Amygdala (tissue), 56 donors: ENCODE measurements at regions not wholly inside any gene's neighbourhood (a gene's known extent, or its start where the extent isn't known, plus 50 kb on each side); places are given as distances from the start of the nearest gene placed in this dataset.
"Not testable (repeated sequence)": the region's sequence is repeated elsewhere in the genome, so short reads cannot be mapped to it uniquely, and the experiment has no call there.

Source experiments
- DNase-seq, 56 donors: peaks; one replicate each; lab custom pipeline; 2025; lab: John Stamatoyannopoulos, UW

DNA sequence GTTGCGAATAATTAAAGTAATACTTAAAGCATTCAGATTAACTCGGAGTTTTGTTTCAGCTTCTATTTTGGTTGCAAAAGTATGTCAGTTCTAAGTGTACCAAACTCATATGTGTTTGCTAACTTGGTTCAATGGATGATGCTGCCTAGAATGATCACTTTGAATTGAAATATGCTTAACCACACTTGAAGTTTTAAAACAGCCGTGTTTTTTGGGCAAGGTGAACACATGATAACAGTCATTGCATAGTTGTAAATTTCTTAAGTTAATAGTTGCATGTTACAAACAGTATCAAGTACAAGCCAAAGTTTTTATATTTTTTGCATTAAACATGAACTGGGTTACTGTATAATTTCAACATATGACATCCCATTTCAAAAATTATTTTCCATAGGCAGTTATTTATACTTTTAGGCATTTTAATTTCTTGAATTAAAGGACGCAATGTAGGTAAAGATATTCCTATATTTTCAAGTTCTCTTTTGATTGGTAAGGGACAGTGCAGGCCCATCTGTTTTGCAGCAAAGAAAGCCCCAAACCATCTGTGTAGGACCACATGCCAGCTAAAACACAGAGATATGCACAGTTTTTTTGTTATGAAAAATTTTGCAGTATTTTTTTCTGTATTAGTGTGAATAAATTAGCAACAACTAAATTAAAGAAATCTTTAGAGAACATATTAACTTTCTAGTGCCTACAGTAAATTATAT is 575.5 kb downstream of the PRKD1 start:
- no peak for DNase-seq

DNA sequence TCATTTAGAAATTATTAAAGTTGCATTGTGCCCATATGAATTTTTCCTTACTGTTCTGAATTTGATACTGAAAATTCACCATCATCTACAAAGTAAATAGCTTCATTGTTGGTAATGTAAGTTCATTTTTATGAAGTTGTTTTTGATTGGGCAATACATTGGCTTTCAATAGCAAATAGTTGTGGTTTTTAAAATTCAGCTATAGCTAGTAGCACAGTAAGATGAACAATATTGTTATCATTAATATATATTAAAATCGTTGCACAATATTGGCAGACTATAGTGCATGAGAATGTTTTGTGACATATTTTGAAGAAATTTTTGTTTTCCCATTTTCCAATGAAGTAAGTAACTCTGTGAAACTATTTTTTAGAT is 575.0 kb downstream of the PRKD1 start:
- no peak for DNase-seq

DNA sequence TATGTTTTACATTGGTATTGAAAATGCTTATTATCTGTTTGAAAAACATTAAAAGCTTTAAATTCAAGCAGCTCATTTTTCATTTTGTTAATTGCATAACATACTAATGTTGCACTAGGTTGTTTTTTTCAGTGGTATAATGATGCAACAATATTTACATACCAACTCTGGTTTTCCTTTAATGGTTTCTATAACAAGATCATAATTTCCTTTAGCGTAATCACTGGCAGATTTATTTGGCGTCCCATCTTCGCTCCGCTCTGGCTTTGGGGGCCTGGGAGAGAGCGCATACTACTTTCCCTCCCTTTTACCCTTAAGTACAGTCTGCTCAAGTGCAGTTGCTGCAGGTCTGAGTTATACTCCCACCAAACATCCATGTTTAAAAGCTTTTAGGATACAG is 574.1 kb downstream of the PRKD1 start:
- no peak for DNase-seq

GRCh38 chr14:29354486-29354885 is 573.2 kb downstream of the PRKD1 start:
- DNase-seq, result no peak

- DNase-seq, result no peak
Observed at GRCh38 chr14:29355331-29355730, 572.3 kb downstream of the PRKD1 start.

- DNase-seq, result no peak
Observed at GRCh38 chr14:29355846-29356245, 571.8 kb downstream of the PRKD1 start.

- DNase-seq, result no peak
Observed at GRCh38 chr14:29360656-29361055, 567.0 kb downstream of the PRKD1 start.

DNA sequence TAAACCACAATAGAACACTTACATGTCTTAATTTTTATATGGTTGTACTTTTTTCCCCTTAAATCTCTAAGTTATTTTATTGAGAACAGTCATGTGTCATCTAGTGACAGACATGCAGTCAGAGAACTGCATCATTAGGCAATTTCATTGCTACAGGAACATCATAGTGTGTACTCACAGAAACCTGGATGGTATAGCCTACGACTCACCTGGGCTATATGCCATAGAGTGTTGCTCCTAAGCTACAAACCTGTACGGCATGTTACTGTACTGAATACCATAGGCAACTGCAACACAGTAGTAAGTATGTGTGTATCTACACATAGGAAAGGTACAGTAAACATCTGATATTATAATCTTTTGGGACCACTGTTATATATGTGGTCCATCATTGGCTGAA is 557.6 kb downstream of the PRKD1 start:
- no peak for DNase-seq

- DNase-seq, result no peak
Observed at GRCh38 chr14:29376237-29376636, 551.4 kb downstream of the PRKD1 start.

- peak in 1 of 56 donors; percentile 1 for DNase-seq
Observed at GRCh38 chr14:29380826-29381225, 546.8 kb downstream of the PRKD1 start.

- no peak for DNase-seq
Observed at GRCh38 chr14:29388571-29388970, 539.1 kb downstream of the PRKD1 start.

DNA sequence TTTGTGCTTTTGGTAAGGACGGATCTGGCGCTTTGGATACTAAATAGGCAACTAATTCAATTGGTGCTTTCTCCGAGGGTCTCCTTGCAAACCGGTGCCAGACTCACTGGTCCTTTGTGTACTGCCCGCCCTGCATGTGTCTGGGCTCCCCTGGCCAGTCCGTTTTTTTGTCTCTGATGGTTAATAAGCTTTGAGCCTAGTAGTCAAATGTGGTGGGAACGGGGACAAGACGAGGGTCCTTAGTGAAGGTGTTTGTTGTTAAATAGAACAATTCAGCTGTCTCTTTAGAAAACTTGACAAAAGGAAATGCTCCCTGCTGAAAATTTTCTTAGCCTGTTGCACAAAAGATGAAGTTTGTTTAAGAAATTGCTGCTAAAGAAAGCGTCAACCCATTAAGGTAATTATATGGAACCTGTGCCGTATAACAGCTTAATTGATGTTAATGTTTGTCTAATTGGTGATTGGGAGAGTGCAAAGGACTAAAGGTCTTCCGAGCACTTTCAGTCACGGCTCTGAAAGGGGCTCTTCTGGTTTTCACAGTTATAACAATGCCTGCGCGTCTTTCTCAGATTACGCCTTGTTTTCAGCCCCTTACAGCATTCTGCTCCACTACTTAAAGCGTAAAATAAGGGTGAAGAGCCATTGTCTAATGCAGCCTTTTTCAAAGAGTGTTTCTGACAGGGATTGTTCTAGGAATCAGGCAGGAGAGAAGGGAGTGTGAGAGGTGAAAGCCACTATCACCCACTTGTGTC is 537.4 kb downstream of the PRKD1 start:
- peak in 2 of 56 donors; percentile 1 to 9 for DNase-seq

DNA sequence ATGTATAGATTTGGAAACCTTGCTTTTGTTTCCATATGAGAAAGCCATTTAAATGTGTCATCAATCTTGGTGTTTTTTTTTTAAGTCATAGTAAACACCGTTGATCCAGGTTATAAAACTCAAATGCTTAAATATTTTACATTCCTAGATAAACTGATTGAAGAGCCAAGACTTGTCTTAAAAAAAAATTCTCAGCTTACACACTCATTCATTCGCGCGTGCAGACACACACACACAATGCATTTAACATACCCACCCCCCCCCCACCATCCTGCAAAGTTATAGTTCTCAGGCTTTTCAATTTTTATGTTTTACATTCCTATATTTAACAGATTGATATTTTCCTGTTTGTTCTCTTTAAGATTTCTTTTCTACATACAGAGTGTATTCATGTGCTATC is 536.4 kb downstream of the PRKD1 start:
- no peak for DNase-seq

GRCh38 chr14:29391801-29392200 is 535.8 kb downstream of the PRKD1 start:
- no peak for DNase-seq

DNA sequence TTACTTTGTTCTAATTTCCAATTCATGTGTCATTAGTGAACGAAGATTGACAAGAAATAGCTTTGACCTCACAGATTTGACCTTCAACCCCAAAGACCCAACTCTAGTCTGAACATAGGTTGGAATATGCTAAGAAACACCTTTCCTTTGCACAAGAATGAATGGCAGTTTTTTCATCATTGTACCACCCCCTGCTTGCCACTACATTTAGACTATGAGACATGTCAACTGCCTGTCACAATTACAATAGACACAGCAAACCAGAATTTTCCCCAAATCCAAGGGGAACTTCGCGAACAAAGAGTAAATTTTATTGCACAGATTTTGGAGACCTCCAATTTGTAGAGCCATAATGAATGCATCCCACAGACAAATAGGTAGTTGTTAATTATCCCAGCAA is 535.4 kb downstream of the PRKD1 start:
- no peak for DNase-seq

DNA sequence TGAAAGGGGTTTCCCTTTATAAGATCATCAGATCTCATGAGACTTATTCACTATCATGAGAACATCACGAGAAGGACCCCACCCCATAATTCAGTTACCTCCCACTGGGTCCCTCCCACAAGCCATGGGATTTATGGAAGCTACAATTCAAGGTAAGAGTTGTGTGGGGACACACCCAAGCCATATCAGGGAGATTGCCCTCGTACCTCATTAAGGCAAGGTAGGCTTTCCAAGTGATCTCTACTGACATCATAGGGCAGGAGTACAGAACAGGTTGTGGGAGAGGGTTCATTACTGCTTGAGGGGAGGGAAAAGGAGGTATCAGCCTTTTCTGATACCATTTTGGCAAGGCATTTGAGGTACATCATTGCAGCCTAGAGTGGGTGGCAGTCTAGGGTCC is 524.6 kb downstream of the PRKD1 start:
- no peak for DNase-seq

GRCh38 chr14:29410581-29410980 is 517.1 kb downstream of the PRKD1 start:
- no peak for DNase-seq

DNA sequence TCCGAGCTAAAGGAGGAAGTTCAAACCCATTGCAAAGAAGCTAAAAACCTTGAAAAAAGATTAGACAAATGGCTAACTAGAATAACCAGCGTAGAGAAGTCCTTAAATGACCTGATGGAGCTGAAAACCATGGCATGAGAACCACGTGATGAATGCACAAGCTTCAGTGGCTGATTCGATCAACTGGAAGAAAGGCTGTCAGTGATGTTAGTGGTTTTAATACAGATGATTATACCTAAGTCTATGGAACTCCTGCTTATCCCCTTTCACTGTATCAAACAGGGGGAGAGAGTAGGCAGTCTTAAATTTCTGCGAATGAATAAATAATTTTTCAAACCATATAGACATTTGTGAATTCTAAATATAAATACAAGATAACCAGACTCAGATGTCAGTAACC is 512.7 kb downstream of the PRKD1 start:
- DNase-seq, result not testable (repeated sequence)

DNA sequence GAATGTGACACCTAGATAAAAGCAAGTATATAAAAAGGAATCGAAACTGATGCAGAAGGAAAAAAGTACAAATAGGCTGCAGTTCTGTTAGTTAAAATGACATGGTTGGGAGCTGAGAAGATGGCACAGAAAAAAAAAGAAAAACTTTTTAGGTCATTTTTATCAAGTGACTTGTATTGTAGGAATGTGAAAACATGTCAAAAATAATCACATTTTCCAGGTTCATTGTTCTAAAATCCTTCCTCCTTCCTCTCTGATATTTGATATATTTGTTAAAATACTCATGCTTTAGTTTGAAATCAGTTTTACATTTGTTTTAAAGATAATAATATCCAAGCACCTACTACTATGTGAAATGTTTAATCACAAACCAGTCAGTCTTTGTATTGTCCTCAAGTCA is 507.9 kb downstream of the PRKD1 start:
- no peak for DNase-seq

GRCh38 chr14:29421156-29421728 is 506.4 kb downstream of the PRKD1 start:
- DNase-seq, result no peak

DNA sequence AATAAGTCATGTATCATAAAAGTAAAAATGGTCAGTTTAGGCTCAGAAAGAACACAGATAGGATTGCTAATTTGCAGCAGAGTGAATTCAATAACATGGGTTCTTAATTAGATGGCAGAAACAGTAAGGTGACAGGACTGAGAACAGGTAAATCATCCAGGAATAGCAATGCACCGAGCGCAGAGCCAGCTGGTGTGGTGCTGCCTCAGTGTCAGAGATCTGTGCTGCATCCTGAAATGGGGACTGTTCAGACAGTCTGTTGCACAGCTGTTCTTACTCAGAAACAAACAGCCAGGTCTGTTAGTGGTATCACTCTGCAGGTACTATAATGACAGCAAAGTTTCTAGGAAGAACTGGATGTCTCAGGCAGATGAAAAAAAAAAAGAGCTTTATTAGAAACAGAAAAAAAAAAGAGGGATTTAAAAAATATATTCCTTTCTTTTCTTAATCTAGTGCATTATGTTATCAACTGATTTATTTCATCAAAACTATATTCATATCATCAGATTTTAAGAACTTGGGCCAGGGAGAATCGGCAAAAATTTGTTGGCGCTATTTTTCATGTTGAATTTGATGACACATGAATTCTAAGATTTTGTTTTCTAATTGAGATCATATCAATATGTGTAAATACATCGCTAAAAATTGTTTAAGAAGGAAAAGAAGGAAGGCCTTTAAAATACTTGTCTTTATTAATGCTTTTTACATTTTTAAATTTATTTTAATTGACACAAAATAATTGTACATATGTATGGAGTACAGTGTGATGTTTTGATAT is 501.8 kb downstream of the PRKD1 start:
- no peak for DNase-seq
